ENCODE measurements at regions not wholly inside any gene's neighbourhood (a gene's known extent, or its start where the extent isn't known, plus 50 kb on each side); places are given as distances from the start of the nearest gene placed in this dataset.
"Not testable (repeated sequence)": the region's sequence is repeated elsewhere in the genome, so short reads cannot be mapped to it uniquely, and the experiment has no call there.

GRCh38 chr12:59517522-59517921 lies 78.3 kb upstream of the SLC16A7 start:
- DNase-seq (ENCODE audit: low spot score): no peak

- DNase-seq (ENCODE audit: low spot score): no peak
Measured at GRCh38 chr12:59500915-59501314, 94.9 kb upstream of the SLC16A7 start.

DNA sequence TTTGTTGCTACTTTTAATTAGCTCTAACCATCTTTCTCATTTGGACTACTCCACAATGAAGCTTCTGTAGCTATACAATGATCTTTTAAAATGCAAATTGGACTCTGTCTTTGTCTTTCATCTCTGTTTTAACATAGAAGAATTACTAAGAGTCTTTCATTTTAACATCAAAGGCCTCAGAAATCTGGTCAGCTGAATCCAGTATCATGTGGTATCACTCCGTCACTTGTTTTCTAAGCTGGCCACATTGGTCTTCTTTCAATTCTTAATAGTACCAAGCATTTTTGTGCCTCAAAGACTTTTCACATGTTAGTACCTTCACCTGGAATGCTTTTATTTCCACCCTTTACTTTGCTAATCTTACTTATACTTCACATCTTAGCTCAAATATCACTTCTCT lies 95.5 kb upstream of the SLC16A7 start:
- DNase-seq (ENCODE audit: low spot score): no peak

- no peak for DNase-seq (ENCODE audit: low spot score)
Measured at GRCh38 chr12:59499774-59500173, 96.1 kb upstream of the SLC16A7 start.

DNA sequence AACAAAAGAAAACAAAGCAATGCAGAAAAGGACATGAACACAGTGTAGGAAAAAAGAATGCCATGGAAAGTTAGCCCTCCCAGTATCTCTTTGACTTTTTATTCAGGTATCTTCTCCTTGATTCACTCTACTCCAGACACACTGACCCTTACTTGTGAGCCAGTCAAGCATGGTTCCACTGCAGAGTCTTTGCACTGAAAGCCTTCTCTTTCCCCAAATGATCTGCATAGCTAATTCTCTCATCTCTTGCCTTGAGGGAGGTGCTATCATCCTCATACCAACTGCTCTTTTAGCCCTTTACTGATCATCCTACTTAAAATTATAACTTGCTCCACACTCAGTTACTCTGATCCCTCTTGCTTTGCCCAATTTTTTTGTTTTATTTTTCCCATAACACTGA lies 101.2 kb upstream of the SLC16A7 start:
- DNase-seq (ENCODE audit: low spot score): no peak

GRCh38 chr12:59491877-59492276 lies 104.0 kb upstream of the SLC16A7 start:
- no peak for DNase-seq (ENCODE audit: low spot score)

DNA sequence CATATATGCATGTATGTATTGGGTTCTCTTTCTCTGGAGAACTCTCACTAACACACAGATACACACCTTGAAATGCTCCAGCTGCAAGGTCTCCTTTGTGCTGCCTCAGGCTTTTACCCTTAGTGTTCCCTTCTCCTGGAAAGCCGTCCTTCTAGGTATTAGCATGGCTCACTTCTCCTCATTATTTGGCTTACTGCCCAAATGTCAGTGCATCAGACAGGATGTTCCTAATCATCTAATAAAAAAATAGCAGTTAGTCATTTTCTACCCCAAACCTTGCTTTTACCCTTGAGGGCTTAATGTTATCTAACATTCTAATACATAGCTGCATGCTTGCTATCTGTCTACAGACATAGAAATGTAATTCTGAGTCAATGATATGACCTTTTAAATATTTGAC lies 109.0 kb upstream of the SLC16A7 start:
- no peak for DNase-seq (ENCODE audit: low spot score)

- no peak for DNase-seq (ENCODE audit: low spot score)
Measured at GRCh38 chr12:59484575-59484974, 111.3 kb upstream of the SLC16A7 start.

GRCh38 chr12:59474236-59474635 lies 121.6 kb upstream of the SLC16A7 start:
- not testable (repeated sequence) for DNase-seq (ENCODE audit: low spot score)

DNA sequence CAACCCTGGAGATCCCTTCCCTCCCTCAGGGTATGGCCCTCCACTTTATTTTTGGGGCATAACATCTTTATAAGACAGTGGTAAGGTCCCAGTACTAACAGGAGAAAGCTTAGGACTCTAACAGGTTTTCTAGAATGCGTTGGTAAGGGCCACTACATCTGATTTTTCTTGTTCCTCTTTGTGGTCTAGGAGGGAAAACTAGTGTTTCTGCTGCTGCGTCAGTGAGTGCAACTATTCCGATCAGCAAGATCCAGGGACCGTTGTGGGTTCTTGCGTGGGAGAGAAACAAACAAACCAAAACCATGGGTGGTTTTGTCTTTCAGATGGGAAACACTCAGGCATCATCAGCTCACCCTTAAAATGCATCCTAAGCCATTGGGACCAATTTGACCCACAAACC lies 123.6 kb upstream of the SLC16A7 start:
- no peak for DNase-seq (ENCODE audit: low spot score)

- no peak for DNase-seq (ENCODE audit: low spot score)
Measured at GRCh38 chr12:59459966-59460660, 135.7 kb upstream of the SLC16A7 start.

DNA sequence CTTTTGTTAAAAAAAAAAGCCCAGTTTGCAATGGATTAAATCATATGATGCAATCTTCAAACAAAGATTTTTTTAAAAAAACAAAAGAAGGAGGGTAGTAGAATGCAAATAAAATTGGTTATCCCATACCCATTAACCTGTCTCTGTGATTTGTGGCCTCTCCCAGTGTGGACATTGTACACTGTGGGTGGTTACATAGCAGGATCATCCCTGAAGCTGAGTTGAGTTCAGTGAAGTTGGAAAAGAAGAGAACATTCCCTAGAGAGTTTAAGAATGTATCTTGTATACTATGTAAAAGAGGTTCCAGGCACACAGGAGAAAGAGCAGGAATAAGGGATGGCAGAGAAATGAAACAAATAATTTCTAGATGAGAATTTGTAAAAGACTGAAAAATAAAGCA lies 142.4 kb upstream of the SLC16A7 start:
- DNase-seq (ENCODE audit: low spot score): no peak

DNA sequence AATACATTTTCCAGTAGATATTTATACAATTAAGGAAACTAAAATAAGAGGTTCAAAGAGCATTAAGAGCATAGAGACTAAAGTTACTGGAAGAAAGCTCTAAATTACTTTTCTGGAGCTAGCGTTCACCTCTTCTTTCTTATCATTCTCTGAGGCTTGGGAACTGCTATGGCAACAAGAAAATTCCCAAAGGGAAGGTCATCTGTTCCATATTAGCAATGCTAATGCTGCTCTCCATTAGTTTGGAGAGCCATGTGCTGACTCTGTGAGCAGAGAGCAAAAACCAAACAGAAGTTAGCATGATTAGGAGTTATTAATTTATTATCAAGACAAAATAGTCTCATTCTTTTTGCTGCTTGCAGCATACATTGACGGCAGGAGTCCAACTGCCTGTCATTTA lies 143.1 kb upstream of the SLC16A7 start:
- DNase-seq (ENCODE audit: low spot score): no peak

GRCh38 chr12:59452259-59452658 lies 143.6 kb upstream of the SLC16A7 start:
- no peak for DNase-seq (ENCODE audit: low spot score)

DNA sequence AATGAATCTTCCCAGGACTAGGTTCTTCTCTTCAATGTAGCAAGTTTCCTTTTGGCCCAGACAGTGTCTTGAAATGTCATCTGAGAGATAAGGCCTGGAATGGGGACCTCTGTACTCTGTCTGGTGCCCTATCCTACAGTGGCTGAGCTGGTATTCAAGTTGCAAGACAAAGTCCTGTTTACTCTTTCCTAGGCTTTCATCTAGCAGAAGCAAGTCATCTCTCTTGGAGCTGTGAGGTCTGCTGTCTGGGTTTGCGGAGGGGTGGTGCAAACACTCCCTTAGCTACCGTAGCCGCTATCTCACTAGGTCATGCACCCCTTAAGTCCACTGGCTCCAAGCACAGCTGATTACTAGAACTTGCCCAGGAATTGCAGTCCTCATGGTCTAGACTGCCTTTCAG lies 149.7 kb upstream of the SLC16A7 start:
- DNase-seq (ENCODE audit: low spot score): no peak

DNA sequence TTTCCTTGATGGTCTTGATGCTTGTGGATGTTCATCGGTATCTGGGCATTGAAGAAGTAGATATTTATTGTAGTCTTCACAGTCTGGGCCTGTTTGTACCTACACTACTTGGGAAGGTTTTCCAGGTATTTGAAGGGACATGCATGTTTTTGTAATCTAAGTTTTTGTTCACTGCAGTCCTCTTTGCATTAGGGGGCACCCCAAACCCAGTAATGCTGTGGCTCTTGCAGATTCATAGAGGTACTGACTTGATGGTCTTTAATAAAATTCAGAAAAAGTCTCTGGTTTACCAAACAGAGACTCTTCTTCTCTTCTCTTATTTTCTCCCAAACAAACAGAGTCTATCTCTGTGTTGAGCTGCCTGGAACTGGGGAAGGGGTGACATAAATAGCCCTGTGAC lies 150.9 kb upstream of the SLC16A7 start:
- DNase-seq (ENCODE audit: low spot score): no peak

GRCh38 chr12:59432057-59432456 lies 163.8 kb upstream of the SLC16A7 start:
- no peak for DNase-seq (ENCODE audit: low spot score)

GRCh38 chr12:59431266-59431665 lies 164.6 kb upstream of the SLC16A7 start:
- DNase-seq (ENCODE audit: low spot score): no peak

- no peak for DNase-seq (ENCODE audit: low spot score)
Measured at GRCh38 chr12:59429766-59430165, 166.1 kb upstream of the SLC16A7 start.

DNA sequence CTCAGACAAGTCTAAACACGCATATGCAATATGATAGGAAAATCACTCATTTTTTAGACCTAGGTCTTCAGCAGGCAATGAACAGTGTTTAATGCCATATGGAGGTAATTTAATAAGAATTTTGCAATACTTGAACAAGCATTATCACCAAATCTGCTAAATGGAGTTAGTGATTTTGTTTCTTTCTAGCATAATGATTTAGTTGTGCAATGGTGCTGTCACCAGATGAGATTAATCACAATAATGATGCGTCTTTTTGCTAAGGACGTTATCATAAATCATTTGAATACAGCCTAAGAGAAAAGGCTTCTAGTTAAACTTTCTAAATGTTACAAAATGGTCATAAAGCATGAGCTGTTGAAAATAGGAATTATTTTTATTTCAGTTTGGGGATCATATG lies 170.0 kb upstream of the SLC16A7 start:
- no peak for DNase-seq (ENCODE audit: low spot score)

GRCh38 chr12:59424666-59425065 lies 171.2 kb upstream of the SLC16A7 start:
- not testable (repeated sequence) for DNase-seq (ENCODE audit: low spot score)

GRCh38 chr12:59414051-59414450 lies 181.8 kb upstream of the SLC16A7 start:
- no peak for DNase-seq (ENCODE audit: low spot score)

DNA sequence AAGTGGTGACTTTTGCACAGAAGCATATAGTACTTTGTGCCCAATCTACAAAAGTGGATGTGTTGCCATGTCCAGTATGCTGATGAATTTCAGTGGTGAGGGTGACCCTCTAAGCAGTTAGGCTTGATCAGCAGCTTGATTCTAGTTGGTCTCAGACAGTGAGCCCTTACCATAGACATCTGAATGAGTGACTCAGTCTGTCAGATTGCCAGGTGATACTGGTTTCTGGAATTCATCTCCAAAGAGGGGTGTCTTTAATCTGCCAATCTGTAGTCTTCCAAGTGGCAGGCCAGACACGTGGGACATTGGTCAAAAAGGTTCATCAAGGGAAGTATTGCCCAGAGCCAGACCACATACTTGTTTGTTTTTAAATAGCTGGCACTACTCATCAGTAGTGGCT lies 187.4 kb upstream of the SLC16A7 start:
- DNase-seq (ENCODE audit: low spot score): no peak

- DNase-seq (ENCODE audit: low spot score): no peak
Measured at GRCh38 chr12:59407799-59408198, 188.0 kb upstream of the SLC16A7 start.

- DNase-seq (ENCODE audit: low spot score): no peak
Measured at GRCh38 chr12:59405992-59406391, 189.8 kb upstream of the SLC16A7 start.
